ENCODE measurements at regions not wholly inside any gene's neighbourhood (a gene's known extent, or its start where the extent isn't known, plus 50 kb on each side); places are given as distances from the start of the nearest gene placed in this dataset.
"Not testable (repeated sequence)": the region's sequence is repeated elsewhere in the genome, so short reads cannot be mapped to it uniquely, and the experiment has no call there.

DNA sequence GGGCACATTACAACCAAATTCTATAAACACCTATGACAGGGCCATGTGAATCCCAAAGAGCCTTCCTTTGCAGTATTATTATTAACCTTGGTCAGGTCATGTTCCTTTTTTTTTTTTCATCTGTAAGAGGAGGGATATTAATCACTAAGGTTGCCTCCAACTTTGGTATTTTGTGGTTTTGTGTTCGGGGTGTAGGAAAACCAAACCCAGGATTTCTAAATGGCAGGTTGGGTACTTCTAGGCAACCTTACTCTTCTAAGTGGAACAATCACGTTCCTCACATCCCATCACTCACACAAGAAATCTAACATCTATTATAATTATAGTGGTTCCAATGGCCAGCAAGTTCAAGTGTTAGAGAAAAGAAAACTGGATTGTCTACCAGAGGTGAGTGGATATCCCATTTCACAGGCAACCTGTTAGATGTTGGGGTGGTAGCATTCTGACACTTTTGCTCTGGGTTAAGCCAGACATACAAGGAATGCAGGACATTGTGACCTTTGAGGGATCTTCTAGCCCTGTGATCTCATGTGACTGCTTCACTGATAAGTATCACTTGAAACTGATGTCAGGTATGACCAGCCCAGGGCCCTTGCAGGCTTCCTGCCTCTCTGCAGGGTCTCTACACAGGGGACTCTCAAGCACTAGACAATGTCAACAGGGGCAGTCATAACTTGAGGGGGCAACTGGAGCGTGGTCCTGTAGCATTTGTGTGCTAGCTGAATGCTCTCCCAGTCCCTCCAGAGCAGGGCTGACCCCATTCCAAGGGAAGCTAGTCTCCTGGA, 126.2 kb upstream of the VLDLR start:
- DNase-seq (ENCODE audit: low read depth, low spot score), result no peak

DNA sequence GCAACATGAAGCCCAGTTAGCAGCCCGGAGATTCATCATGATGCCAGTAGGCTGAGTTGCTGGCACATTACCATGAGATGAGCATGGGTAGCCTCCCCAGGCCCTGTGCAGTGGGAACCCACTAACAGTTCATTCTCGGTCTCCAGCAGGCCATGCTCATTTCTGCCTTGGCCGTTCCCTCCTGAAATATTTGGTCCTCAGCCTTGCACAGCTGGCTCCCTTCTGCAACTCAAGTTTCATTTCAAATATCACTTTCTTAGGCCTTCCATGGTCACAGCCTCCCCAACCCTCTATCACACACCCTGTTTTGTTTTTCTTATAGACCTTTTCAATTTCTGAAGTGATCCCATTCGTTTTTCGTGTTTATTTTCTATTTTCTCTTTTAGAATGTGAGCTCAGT, 125.4 kb upstream of the VLDLR start:
- no peak for DNase-seq (ENCODE audit: low read depth, low spot score)

DNA sequence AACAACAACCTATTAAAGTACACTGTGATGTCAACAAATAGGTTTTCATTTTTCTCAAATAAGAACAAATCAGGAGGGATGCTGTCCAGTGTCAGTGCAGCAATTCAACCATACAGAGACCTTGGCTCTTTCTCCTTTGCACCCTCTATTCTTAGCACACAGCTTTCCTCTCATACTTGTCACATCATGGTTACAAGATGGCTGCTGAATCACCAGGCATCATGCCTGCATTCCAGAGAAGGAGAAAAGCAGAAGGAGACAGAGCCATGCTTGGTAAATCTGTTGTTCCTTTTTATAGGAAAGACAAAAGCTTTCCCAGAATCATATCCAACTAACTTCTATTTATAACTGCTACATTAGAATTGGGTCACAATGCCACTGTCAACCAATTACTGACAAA, 124.7 kb upstream of the VLDLR start:
- DNase-seq (ENCODE audit: low read depth, low spot score), result no peak

DNA sequence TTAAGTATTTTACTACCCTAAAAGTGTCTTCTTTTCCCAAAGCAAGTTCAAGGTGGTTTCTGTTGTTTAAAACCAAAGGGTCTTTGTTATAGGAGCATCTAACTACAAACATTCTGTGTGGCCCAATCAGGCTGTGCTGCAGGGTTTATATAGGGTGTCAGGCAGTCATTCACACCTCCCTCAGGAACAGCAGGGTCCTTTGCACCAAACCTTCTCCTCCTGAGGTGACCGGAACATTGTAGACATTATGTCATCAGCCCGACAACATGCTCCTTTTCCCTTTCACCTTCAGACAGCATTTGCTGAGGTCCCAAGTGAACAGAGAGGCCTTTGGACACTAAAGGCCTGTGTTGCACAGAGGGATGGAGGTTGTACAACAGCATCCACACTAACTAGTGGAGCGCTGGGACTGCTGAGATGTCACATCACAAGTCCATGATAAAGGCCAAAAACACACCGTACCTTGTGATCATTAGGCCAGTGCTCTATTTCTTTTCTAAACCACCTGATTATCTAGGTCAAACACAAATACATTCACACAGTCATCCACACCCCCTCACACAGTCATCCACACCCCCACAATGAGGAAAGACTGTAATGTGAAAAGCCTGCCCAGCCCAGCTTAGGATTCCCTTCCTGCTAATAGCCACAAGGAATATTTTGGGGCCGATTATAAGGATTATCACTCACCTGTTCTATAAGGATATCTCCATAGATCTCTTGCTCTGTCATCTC, 123.8 kb upstream of the VLDLR start:
- DNase-seq (ENCODE audit: low read depth, low spot score), result no peak

DNA sequence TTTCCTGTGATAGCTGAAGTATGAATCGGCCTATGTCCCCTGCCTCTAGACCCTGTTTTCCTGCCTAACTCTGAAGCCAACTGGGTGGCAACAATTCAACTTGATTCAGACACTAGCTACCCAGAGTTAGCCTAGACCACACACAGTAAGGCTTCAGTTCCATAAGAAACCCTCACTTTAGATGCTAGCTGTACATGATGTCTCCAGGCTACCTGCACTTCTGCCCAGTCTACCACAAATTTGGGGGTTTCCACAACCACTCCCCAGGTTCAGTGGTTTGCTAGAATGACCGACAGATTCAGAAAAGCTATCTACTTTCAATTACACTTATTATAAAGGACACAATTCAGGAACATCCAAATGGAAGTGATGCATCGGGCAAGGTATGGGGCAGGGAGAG, 119.4 kb upstream of the VLDLR start:
- no peak for DNase-seq (ENCODE audit: low read depth, low spot score)

DNA sequence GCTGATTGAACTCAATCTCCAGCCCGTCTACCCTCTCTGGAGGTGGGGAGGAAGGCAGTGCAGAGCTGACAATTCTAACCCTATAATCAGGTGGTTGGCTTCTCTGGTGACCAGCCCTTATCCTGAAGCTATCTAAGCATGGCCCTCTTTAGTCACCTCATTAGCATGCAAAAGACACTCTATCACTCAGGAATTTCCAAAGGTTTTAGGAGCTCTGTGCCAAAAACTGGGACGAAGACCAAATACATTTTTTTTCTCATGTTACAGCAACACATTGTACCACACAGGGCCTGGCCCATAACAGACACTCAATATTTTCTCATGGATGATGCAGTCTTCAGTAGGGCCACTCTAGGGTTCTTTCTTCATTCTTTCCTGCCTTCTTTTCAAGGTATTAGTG, 118.8 kb upstream of the VLDLR start:
- no peak for DNase-seq (ENCODE audit: low read depth, low spot score)

DNA sequence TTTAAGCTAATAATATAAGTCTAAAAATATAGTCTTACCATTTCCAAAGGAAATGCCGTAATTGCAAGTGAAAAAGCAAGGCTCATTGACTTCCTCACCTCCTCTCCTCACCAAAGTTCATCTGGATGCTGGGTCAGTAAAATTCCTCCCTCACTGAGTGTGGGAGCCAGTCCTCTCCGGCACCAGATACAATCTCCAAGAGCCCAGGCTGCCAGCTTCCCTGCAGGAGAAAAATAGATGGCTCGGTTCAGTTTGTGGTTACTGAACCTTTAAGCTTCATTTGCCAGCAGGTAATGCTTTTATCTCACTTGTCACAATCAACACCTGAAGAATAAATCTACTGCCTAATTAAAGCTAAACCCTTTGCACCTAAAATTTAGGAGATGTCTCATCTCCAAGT, 115.3 kb upstream of the VLDLR start:
- no peak for DNase-seq (ENCODE audit: low read depth, low spot score)

DNA sequence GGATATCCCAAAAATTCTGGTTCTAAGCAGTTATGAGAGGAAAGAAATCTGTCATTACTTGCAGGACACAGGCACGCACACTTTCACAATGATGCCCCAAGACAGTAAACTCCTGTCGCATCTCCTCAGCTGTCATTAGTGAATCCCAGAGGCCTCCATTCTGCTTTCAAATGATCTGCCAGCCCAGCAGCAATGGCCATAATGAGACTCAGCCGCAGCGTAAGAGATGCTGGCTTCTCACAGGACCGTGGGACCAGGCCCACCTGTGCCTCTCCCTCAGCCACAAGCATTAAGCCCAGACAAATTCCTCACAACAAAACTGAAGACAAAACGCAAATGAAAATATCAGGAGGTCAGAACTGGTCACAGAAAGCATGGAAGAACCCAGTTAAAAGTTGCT, 98.0 kb upstream of the VLDLR start:
- DNase-seq (ENCODE audit: low read depth, low spot score), result no peak

DNA sequence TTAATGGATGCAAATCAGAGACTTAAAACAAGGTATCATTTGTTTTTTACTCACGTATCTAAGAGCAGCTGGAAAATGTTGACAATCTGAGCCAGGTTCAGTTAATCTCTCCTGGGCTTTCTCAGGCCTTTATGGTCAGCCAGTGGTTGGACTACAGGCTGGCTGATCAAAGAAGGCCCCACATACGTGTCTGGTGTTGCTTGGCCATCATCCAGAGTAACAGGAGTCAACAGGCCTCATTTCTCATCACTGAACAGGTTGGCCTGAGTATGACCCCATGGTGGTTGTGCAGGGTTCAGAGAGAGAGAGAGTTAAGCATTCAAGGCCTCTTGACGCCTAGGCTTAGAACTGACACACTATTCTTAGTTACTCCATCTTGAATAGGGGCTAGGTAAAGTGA, 97.0 kb upstream of the VLDLR start:
- DNase-seq (ENCODE audit: low read depth, low spot score), result no peak

DNA sequence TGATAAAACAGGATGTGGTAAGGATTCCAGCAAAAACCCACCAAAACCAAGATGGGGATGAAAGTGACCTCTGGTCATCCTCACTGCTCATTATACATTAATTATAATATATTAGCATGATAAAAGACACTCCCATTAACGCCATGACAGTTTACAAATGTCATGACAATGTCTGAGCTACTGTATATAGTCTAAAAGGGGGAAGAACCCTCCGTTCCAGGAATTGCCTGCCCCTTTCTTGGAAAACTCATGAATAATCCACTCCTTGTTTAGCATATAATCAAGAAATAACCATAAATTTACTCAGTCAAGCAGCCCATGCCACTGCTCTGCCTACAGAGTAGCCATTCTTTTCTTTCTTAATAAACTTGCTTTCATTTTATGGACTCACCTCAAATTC, 96.4 kb upstream of the VLDLR start:
- DNase-seq (ENCODE audit: low read depth, low spot score), result no peak

DNA sequence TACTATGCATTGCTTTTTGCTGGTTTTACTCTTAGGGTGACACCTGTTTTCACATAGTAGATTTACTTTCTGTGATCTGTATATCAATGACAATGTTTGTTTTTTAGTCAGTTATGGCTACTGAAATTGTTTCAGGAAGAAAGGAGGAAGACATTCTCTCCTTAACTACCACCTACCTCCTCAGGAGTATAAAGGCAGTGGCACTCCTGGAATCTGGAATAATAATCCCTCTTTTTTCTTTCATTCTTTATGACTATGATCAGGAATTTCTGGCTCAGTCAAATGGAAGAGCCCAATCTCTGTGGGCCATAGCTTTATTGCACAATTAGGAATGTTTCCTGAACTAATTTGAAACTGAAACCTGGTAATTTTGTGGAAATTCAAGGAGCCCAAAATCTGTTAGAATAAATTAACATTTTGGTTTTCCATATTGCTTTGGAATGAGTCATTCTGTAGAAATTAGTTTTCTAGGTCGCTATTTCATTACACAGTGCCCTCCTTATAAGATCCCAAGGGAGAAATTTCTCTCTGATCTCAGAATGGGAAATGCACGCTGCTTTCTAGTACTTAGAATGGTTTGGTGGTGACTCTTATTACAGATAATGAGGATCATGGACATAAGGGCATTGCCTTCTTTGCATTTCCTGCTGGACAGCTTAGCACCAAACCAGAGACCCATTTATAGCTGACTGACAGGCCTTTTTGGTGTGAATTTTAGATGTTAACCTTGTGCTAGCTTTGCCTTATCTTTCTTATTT, 95.3 kb upstream of the VLDLR start:
- no peak for DNase-seq (ENCODE audit: low read depth, low spot score)

DNA sequence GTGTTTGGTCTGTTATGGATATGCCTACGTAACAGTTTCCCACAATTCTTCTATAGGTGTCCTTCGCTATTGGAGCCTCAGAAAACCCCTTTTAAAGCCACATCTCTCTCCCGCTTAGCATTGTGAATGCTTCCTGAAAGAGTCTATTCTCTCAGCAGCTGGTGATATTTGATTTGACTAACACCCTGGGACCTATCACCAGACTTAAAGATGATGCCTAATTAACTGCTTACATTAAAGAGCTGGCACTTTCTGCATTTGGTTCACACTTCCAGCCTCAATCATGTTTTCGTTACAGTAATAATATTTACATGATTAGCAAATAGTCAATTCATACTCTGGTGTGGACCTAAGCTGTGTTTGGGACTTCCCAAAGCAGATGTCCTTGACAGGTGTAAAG, 90.1 kb upstream of the VLDLR start:
- no peak for DNase-seq (ENCODE audit: low read depth, low spot score)

DNA sequence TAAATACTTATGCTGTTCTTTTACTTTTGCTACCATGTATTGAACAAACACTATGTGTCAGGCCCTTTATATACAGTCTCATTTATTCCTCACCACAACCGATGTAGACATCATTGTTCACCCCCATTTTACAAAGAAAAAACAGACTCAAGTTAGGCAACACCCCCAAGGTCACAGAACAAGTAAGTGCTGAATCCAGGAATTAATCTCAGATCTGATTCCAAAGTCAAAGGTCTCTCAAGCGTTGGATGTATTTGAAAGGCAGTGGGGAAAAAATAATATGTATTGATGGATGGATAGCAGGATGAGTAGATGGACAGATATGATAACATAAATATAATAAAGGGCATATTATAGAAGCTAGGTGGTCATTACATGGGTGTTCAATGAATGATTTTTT, 85.1 kb upstream of the VLDLR start:
- no peak for DNase-seq (ENCODE audit: low read depth, low spot score)

DNA sequence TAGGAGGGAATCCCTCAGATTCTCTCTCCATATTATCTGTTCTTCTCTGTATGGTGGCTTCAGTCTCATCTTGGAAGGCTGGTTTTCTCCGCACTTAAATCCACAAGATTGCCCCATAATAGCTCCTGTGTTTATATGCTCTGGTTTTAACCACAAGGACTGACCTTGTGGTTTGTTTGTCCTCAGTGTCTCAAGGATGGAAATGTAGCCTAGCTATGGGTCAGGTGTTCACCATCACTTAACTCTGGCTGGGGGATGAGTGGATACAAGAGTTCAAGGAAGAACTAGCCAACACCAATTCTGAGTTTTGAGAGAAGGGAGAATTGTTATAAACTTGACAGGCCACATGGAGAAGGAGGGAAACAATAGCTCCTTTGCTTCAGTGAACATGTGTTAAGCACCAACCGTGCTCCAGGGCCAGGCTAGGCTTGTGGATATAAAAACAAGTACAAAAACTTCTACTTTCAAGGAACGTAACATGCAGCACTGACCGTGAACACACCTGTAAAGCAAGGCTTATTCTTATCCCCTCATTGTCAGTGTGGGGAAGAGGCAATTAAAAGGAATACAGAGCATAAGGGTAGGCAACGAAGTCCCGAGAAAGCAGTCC, 75.6 kb upstream of the VLDLR start:
- DNase-seq (ENCODE audit: low read depth, low spot score), result no peak

DNA sequence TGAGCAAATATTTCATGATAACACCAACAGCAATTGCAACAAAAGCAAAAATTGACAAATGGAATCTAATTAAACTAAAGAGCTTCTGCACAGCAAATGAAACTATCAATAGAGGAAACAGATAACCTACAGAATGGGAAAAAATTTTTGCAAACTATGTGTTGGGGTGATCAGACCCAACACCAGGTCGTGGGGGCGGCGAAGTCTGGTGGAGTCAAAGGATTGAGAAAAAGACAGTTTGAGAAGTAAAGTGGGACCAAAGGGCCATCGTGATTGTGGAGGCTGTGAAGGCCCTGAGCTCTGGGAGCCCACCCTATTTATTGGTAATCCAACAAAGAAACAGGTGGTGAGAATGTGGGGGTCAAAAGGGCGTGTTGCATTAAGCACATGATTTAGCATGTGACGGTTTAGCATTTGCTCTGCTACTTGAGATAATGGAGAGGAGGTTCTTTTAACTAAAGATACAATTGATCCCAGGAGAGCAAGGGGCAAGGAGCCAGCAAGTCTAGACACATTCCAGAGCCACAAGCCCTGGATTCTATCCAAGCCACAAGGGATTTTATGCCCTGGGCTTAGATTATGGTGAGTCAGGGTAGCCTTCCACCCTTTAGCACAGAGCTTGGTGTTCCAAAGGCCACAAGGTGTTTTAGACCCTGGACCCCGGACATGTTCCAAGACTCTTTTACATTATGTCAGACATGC, 65.5 kb upstream of the VLDLR start:
- DNase-seq (ENCODE audit: low read depth, low spot score), result not testable (repeated sequence)

DNA sequence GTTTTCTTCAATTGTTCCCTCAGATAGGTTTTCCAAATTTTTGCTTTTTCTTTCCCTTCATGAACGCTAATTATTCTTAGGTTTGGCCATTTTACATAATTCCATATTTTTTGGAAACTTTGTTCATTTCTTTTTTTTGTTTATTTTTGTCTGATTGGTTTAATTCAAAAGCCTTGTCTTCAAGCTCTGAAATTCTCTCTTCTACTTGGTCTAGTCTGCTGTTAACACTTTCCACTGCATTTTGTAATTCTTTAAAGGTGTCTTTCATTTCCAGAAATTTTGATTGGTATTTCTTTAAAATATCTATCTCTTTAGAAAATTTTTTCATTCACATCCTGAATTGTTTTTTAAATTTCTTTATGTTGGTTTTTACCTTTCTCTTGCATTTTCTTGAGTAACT, 63.9 kb upstream of the VLDLR start:
- DNase-seq (ENCODE audit: low read depth, low spot score), result no peak

DNA sequence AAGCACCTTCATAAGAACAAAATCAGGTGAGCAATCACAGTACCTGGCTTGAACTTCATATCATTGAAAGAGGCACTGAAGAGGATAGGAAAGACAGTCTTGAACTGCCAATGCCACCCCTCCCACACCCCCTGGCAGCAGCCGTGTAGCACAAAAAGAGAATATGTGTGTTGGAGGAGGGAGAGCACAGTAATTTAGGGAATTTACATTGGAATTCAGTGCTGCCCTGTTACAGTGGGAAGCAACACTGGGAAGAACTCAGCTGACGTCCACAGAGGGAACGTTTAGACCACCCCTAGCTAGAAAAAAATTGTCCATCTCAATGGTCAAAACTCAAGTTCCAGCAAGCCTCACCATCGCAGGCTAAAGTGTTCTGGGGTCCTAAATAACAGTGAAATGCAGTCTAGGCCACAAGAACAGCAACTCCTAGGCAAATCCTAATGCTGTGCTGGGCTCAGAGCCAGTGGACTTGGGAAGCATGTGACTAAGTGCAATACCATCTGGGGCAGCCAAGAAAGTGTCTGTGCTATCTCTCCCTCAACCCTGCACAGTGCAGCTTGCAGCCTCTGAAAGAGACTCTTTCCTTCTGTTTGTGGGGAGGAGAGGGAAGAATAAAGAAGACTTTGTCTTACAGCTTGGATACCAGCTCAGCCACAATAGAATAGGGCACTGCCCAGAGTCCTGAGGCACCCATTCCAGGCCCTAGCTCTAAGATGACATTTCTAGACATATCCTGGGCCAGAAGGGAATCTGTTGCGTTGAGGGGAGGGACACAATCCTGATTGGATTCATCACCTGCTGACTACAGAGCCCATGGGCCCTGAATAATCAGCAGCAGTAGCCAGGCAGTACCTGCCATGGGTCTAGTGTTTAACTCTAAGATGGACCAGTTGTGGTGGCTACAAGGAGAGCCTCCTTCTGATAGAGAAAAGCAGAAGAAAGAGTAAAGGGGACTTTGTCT, 62.1 kb upstream of the VLDLR start:
- DNase-seq (ENCODE audit: low read depth, low spot score), result no peak

DNA sequence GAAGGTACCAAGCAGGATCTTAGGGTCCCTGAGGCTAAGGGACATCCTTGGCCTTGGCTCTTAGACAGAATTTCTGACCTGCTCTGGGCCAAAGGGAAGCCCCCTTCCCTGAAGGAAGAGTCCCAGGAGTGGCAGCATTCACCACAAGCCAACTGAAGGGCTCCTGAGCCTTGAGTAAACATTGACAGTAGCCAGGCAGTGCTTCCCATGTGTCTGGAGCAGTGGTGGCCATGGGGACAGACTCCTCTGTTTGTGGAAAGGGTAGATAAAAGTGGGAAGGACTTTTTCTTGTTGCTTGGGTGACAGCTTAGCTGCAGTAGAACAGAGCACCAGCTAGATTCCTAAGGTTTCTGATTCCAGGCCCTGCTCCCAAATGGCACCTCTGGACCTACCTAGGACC, 61.4 kb upstream of the VLDLR start:
- DNase-seq (ENCODE audit: low read depth, low spot score), result no peak

DNA sequence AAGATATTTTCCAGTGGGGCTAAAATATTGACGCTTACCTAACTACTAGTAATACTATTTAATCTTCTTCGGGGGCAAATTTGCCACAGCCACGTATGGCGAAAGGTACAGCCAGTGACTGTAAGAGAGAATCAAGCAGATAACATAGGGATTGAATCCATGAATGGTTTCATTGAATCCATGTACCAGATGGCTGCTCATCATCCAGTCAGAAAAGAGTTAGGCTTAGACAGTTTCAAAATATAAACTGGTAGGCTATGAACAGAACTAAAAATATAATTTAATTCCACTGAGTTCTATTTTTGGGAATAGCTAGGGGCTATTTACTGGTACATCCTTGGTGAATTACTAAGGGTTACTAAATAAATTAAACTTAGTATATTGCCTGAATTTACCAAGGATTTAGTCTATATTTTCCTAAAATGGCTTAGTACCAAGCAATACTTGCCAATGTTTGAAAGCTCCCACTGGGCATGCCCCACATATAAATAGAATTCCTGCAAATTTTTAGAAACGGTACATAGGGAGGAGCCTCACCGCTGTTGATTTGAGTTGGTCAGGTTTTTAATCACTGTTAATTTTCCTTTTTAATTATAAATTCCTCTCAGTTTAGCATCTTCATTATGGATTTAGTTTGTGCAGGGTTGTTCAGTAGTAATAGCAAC, 55.8 kb upstream of the VLDLR start:
- DNase-seq (ENCODE audit: low read depth, low spot score), result no peak

DNA sequence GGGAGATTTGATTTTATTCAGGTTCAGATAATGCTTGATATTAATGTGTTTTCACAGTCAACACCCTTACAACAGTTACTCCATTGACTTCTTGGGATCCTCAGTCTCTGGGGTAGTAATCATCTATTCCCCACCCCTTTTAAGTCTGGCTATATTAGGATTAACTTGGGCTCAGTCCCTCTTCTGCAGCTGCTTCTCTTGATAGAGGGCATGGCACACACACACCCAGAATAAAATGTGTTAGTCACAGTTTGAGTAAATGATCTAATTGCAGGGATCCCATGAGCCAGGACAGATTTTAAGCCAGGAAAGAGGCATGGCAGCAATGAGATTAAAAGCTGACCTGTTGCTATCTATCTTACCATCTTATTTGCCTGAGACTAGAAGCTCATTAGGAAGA, 53.7 kb upstream of the VLDLR start:
- no peak for DNase-seq (ENCODE audit: low read depth, low spot score)
